H1 (cell line): ENCODE measurements at regions not wholly inside any gene's neighbourhood (a gene's known extent, or its start where the extent isn't known, plus 50 kb on each side); places are given as distances from the start of the nearest gene placed in this dataset.

Experiments used
- ATF2 ChIP-seq: IDR thresholded peaks from 2 replicates; pipeline ENCODE4 v1.6.1; 2012; ENCODE audit warnings: low read length, inconsistent platforms
- CEBPB ChIP-seq: IDR thresholded peaks from 2 replicates; pipeline ENCODE4 v1.6.1; 2012; ENCODE audit warnings: low read depth, low read length
- CREB1 ChIP-seq: IDR thresholded peaks from 2 replicates; pipeline ENCODE4 v1.6.1; 2012; ENCODE audit warnings: inconsistent platforms
- CTCF ChIP-seq, 3 experiments: IDR thresholded peaks; 1 replicate in 2 of 3; 2 replicates in 1 of 3; pipeline versions ENCODE4 v1.5.1 to v1.6.1; 2011; ENCODE audit warnings: low read length in 3 of 3, mild to moderate bottlenecking in 3 of 3, inconsistent platforms in 2 of 3, low read depth in 1 of 3, moderate library complexity in 1 of 3; ENCODE audit not compliant: insufficient read depth in 1 of 3; ENCODE audit errors: control extremely low read depth in 1 of 3
- EP300 ChIP-seq, 2 experiments: IDR thresholded peaks; 1 replicate in 1 of 2; 2 replicates in 1 of 2; pipeline ENCODE4 v1.6.1; 2011 to 2012; ENCODE audit warnings: low read depth in 2 of 2, low read length in 2 of 2, mild to moderate bottlenecking in 2 of 2, borderline replicate concordance in 1 of 2, inconsistent platforms in 1 of 2, moderate library complexity in 1 of 2
- EZH2 ChIP-seq: fragments of 200-600 bp; sonication (generic); IDR thresholded peaks from 2 replicates; pipeline ENCODE4 v1.7.1; 2012; ENCODE audit warnings: low read depth, mild to moderate bottlenecking, moderate library complexity, low read length, inconsistent platforms; ENCODE audit not compliant: severe bottlenecking
- JUND ChIP-seq: IDR thresholded peaks from 2 replicates; pipeline ENCODE4 v1.6.1; 2011; ENCODE audit warnings: mild to moderate bottlenecking, improper control_type of control experiment, low read length
- NRF1 ChIP-seq: IDR thresholded peaks from 2 replicates; pipeline ENCODE4 v1.6.1; 2011; ENCODE audit warnings: mild to moderate bottlenecking, low read depth, low read length, improper control_type of control experiment
- POLR2A ChIP-seq, 2 experiments: IDR thresholded peaks; 1 replicate in 1 of 2; 2 replicates in 1 of 2; pipeline ENCODE4 v1.6.1; 2011; ENCODE audit warnings: low read depth in 2 of 2, low read length in 2 of 2, mild to moderate bottlenecking in 2 of 2; ENCODE audit errors: control extremely low read depth in 1 of 2
- RXRA ChIP-seq: IDR thresholded peaks from 2 replicates; pipeline ENCODE4 v1.6.1; 2011; ENCODE audit warnings: low read depth, mild to moderate bottlenecking, low read length, moderate library complexity; ENCODE audit not compliant: insufficient read depth
- SIN3A ChIP-seq, 2 experiments: IDR thresholded peaks in 1 of 2; conservative IDR thresholded peaks in 1 of 2; 2 replicates each; pipeline ENCODE4 v1.6.1; 2011 to 2012; ENCODE audit warnings: low read length in 2 of 2, improper control_type of control experiment in 1 of 2, low read depth in 1 of 2, mild to moderate bottlenecking in 1 of 2
- YY1 ChIP-seq: IDR thresholded peaks from 2 replicates; pipeline ENCODE4 v1.6.1; 2011; ENCODE audit warnings: low read depth, mild to moderate bottlenecking, low read length

GRCh38 chr20:43323592-43323991 lies 133.9 kb upstream of the PTPRT start:
- TF ChIP-seq EP300 (IDR thresholded peaks at IDR 0.05; ENCODE audit: borderline replicate concordance in 1 of 2, low read depth in 2 of 2, low read length in 2 of 2) = no peak
- no peak for TF ChIP-seq RXRA
- TF ChIP-seq ATF2 = no peak
- TF ChIP-seq CTCF (IDR thresholded peaks at IDR 0.05; ENCODE audit: control extremely low read depth in 1 of 3, insufficient read depth in 1 of 3, low read depth in 1 of 3, low read length in 3 of 3) = no peak
- no peak for TF ChIP-seq CEBPB
- no peak for TF ChIP-seq CREB1
- no peak for TF ChIP-seq EZH2
- no peak for TF ChIP-seq YY1
- no peak for TF ChIP-seq NRF1
- no peak for TF ChIP-seq JUND
- TF ChIP-seq POLR2A (IDR thresholded peaks at IDR 0.05; ENCODE audit: control extremely low read depth in 1 of 2, low read depth in 2 of 2, low read length in 2 of 2) = no peak
- TF ChIP-seq SIN3A (conservative IDR thresholded peaks at IDR 0.05 in 1 of 2, IDR thresholded peaks at IDR 0.05 in 1 of 2; ENCODE audit: low read depth in 1 of 2, low read length in 2 of 2) = no peak
